ENCODE measurements at regions not wholly inside any gene's neighbourhood (a gene's known extent, or its start where the extent isn't known, plus 50 kb on each side); places are given as distances from the start of the nearest gene placed in this dataset.

DNA sequence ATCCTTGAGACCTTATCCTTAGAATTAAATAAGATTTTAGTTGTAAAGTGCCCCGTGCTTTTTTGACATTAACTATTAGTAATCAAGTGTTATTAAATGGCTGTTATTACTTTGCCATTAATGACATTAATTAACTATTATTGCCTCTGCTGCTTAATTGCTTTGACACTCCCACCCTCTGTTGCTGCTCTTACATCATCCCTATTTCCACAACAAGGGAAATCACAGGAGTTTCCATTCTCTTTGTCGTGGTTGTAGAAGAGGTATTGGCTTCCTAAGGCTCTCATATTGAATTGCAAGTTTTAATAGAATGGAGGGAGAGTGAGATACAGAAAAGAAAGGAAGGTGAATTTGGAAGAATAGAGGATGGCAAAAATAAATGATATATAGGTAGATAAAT lies 545.8 kb downstream of the MMUT start:
- no peak for DNase-seq

DNA sequence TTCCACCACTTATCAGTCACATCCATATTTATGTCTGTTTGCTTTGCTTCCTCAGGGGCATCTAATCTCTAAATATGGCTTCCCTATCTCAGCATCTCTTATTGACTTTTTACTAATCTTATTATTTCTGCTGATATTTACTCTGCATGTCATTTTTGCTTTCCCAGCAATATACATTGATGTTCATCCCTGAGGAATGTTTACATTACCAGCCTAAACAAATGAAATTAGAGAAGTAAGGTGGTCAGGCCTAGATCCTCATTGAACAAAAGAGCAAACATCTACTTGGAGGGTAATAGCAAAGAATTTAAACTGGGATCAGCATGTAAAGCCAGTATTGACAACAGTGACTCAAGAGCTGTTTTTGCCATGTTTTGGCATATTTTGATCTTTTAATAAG lies 546.4 kb downstream of the MMUT start:
- no peak for DNase-seq

DNA sequence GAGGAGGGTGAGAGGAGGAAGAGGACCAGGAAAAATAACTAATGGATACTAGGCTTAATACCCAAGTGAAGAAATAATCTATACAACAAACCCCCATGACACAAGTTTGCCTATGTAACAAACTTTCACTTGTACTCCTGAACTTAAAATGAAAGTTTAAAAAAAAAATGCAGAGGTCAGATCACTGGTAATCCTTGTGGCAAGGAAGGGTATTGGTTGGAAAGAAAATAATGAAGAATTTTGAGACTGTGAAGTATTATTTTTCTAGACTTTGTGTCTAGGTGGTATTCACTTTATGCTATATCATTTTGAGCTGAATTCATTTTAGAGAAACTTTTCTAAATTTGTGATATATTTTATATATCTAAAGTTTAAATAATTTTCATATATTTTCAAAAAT lies 547.5 kb downstream of the MMUT start:
- no peak for DNase-seq

DNA sequence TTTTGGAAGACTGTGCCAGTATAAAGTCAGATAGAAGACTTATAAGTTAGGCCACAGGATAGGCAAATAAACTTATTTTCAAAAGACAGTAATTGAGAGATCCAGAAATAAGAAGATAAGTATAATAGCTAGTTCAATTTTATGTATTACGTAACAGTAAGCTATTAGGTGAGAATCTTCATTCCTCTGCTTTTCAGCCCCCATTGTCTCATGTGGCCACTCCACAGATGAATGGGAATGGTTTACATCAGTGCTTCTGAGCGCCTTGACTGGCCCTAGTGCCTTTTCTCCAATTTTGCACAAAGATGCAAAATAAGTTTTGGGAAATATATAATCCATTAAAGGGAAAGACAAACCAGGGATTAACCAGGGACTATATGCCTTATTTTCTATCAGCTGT lies 550.5 kb downstream of the MMUT start:
- no peak for DNase-seq

DNA sequence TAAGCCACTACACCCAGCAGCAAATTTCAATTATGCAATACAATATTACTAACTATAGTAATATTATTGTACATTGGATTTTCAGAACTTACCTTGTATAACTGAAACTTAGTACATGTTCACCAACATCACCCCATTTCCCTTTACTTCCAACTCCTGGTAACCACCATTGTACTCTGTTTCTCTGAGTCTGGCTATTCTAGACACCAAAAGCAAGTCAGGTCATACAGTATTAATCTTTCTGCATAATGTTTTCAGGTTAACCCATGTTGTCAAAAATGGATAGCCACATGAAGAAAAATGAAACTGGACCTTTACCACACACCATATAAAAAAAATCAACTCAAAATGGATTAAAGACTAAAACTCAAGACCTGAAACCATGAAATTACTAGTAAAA lies 558.2 kb downstream of the MMUT start:
- no peak for DNase-seq

DNA sequence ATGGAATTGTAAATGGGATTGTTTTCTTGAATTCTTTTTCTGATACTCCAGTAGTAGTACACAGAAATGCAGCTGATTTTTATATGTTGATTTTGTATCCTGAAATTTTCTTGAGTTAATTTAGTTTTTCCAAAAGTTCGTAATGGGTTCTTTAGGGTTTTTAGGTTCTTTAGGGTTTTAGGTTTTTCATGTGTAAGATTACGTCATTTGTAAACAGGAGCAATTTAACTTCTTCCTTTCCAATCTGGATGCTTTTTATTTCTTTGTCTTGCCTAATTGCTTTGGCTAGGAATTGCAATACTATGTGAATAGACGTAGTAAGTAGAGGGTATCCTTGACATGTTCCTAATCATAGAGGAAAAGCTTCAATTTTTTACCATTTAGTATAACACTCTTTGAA lies 568.6 kb downstream of the MMUT start:
- DNase-seq = no peak

DNA sequence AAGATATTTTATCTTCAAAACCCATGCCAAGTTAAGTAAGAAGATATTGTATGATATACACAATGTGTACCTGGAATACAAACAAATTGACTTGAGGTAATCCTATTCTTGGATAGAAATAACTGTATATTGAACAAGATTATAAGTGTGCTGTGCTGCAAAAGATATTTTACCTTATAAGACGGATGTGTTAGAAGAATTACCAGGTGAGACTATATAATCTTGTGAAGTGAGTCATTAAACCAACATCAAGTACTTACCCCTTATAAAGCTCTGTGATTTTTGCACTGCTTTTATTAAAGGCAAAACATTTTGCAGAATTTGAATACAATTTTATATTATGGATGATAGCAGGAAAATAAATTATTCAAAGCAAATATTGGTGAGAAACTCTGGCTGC lies 570.0 kb downstream of the MMUT start:
- DNase-seq = no peak

DNA sequence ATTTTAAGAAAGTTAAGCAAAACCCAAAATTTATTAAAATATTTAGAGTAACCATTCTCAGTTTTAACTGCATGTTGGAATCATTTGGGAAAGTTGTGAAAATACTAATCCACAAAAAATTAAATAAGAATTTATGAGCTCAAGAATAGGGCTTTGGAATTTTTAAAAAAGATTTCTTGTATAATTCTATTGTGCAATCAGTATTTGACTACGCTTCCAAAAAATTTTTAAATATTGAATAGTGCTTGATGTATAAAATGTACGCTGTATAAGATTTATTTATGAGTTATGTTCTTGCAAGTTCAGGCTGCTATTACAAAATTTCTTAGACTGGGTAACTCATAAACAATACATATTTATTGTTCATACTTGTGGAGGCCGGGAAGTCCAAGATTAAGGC lies 571.7 kb downstream of the MMUT start:
- DNase-seq = no peak

DNA sequence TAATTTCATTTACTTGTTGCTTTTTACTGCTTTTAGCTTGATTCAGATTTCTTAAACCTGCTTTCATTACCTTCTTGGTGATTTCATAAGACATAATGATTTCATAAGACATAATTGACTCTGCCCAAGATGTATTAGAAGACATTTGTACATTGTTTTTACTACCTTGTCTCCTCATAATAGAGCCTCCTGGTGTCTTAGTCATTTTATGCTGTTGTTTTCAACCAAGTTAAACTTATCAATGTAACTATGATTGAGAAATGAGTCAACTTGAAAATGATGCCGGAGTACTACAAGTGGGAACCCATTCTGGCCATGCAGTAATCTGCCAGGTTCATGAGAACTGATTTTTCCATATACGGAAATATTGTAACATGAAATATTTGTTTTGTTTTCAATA lies 573.6 kb downstream of the MMUT start:
- no peak for DNase-seq

DNA sequence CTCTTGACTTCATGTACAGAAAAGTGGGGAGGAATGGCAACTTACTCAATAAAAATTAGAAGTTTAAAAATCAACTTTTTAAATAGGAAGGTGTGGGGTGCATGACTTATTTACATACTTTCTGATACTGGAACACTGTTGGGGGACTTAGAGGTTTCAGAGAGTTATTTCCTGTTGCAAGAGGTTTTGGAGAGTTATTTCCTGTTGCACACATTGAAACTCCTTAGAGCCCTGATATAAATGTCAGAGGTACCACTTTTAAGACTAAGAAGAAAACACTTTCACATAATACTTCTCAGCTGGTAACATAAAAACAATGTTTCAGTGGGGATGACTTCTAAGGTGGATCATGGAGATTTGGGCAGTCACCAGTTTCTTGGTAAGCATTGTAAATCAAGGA lies 579.9 kb downstream of the MMUT start:
- no peak for DNase-seq

DNA sequence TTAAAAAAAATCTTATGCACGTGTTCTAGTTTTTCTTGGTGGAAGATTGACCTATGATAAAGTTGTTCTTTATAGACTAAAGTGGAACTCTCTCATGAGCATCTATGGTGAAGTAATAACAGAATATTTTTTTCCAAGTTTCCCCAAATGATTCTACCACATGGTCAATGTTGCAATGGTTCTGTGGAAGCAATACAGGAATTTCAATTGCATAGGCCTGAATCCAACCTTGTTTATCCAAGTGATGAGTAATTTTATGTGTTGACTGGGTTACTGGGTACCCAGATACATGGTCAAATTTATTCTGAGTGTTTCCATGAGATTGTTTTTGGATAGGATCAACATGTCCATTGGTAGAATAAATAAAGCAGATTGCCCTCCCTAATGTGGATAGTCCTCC lies 581.5 kb downstream of the MMUT start:
- no peak for DNase-seq

DNA sequence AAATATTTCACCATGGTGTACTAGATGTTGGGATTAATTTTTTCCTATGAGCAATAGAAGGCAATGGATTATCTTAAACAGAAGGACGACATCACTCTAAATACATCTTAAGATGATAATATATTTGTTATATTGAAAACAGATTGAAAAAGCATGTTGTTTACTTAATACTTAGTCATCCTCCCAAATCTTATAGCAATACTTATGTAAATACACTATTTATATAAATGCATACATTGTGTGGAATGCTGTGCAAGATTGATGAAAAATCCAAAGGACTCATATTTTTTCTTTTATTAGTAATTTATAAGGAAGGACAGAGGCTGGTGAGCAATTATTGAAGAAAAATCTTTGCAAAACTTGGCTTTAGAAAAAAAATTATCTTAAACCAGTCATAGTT lies 593.5 kb downstream of the MMUT start:
- DNase-seq = no peak

DNA sequence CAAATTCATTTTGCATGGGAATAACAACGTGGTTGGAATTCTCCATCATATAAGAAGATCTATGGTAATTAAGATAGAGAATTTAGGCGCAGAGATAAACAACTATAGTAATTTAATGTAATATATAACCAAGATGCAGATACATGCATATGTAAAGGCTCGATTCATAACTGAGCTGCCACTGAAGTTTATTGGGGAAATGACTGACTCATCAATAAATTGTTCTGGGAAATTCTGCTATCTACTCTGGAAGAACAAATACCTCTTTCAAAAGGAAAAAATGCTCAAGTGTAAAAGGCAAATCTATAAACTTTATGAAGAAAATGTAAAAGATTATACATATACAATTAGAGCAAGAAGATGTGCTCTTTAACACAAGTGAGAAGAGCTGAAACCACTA lies 596.4 kb downstream of the MMUT start:
- DNase-seq = no peak

DNA sequence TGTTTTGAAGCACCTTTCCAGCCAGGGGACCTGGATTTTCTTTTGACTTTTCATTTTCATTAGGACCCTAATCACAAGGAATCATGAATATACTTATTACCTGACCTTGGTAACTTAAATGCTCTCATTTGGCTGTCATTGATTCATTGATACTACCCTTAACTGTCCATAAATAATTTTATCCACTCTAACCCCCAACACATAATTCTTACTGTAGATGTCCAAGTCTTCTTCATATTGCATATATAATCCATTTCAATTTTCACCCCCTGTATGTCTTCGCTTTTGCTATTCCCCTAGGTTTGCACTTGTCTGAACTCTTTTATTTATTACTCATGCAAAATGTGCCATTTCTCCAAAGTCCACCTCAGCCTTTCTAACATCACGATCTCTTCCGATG lies 602.9 kb downstream of the MMUT start:
- DNase-seq = no peak

DNA sequence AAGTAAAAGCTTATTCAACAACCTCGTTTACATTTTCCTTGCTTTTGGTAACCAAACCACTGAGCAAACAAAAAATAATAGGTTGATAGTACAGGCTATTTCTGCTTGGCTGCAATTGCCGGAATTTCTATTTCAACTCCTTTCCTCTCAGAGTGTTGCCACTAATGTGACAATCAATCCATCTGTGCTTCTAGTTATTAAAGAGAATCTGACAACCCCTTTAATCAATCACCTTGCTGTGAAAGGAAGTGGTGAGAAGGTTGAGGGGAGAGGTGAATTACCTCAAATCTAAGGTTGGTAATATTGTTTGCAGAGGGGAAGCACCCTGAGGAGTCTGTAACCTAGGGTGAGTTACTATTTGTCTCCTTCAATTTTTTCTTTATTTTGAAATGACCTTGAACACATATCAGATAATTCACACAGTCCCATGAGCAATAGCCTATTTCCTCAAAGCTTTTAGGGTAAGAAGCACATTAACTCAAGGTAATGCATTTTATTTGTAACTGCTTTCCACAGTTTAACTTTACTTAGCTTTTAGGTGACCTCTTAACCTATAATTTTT lies 603.4 kb downstream of the MMUT start:
- no peak for DNase-seq

DNA sequence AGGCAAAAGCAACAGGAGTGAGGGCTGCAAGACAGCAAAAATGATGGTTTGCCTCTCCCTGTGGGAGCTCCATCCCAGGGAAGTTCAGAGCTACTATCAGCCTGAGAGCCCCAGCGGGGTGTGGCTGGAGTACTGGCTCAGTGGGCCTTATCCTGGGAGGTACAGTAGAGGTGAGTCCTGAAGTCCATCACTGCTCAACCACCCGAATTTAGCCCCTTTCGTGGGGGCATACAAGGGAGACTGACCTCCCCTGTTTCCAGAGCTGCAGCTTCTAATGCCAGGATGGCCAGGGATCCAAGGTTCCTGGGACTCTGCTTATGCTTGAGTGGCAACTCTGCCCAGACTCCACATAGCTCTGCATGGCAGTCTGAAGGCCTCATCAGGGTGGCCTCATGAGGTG lies 617.8 kb downstream of the MMUT start:
- no peak for DNase-seq

DNA sequence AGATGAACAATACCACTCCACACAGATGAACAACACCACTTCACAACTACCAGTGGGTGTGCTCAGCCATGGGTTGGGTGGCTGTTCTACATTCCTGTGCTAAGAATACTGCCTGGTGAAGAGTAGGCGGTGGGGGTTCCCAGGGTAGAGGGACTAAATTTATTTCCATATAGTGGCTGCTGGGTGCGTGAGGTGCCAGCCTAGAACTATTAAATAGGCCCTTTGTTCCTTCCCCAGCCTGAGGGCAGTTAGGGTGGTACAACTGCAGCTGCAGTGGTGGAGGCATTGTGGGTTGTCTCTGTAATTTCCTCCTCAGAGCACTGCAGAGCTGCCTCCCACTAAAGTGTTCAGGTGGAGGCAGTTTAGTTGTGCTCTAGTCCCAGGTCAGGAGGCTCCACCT lies 618.4 kb downstream of the MMUT start:
- DNase-seq = no peak

DNA sequence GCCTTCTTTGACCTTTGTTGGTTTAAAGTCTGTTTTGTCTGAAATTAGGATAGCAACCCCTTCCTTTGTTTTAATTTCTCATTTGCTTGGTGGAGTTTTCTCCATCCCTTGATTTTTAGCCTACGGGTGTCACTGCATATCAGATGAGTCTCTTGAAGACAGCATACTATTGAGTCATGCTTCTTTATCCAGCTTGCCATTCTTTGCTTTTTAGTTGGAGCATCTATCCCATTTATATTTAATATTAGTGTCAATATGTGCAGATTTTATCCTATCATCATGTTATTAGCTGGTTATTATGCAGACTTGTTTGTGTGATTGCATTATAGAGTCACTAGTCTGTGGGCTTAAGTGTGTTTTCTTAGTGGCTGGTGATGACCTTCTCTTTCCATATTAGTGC lies 622.2 kb downstream of the MMUT start:
- no peak for DNase-seq

DNA sequence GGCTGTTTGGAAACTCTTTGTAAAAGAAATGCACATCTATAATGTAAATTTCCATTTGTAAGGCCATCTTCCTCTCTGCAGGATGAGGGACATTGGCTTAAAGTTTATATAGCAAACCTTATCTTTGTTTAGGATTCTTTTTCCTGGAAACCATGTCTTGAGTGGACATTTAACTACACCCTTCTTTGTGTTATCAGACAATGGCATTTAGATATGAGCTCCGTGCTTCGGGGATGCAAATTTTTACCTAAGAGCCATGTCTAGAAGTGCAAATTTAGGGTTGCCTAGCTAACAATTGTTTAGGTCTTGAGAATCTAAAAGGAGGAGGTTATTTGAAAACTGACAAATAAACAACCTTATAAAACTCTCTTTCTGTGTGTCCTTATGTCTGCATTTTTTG lies 623.8 kb downstream of the MMUT start:
- DNase-seq = no peak

DNA sequence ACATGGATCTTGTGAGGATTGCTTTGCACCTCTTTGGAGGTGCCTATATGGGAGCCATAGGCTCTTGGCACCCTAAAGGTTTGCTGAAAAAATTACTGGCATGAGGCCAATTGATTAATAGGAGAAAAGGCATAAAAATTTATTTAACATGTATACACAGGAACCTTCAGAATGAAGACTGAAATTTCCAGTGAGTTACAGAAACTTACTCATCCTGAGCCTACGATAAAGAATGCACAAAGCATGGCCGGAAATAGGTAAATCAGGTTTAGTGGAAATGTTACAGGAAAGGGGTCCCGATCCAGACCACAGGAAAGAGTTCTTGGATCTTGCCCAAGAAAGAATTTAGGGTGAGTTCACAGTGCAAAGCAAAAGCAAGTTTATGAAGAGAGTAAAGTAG lies 625.3 kb downstream of the MMUT start:
- no peak for DNase-seq

DNA sequence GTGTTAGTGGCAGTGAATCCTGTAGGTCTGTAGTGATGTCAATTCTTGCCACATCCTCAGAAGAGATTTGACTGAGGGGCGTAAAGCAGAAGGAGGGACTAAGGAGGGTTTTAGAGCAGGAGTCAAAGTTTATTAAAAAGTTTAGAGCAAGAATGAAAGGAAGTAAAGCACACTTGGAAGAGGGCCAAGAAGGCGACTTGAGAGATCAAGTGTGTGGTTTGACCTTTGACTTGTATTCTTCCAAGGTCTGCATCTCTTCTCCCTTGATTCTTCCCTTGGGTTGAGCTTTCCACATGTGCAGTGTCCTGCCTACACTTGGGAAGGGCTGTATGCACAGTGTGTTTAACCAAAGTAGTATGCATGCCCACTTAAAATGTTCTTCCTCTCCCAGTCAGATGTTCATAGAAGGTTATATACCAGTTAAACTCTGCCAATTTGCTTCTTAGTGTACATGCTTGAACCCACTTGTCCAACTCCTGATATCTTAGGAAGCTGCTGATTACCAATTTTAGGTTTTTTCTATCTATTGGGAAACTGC lies 627.6 kb downstream of the MMUT start:
- DNase-seq = no peak

DNA sequence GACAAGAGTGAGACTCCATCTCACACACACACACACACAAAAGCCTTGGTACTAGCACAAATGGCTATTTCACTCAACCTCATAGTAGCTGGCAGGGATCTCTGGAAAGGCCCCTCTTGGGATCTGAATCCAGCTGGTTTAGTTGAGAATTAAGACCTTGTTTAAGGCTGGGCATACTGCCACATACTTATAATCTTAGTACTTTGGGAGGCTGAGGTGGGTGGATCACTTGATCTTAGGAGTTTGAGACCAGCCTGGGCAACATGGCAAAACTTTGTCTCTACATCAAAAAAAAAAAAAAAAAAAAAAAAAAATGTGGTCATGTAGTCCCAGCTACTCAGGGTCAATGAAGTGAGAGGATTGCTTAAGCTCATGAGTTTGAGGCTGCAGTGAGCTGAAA lies 628.3 kb downstream of the MMUT start:
- no peak for DNase-seq

DNA sequence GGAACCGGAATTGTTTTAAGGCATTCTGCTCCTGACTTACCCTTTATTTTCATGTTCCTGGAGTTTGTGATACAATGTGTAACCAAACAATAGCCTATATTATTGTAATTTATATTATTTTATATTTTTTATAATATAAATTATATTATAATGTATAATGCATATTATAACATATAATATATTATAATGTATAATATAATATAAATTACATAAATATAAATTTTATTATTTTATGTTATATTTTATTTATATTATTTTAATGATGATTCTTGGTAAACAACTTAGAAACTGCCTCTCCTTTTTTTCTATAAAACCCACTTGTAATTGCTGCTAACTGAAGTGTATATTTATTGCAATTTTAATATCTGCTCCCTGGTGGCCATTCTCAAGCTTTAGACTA lies 629.1 kb downstream of the MMUT start:
- DNase-seq = no peak
